HUES64 (cell line): ENCODE measurements at regions not wholly inside any gene's neighbourhood (a gene's known extent, or its start where the extent isn't known, plus 50 kb on each side); places are given as distances from the start of the nearest gene placed in this dataset.

Experiments used
- H3K27ac ChIP-seq: 2 replicates; pipeline ENCODE4 v1.7.0; 2013; ENCODE audit warnings: low read depth, low read length, inconsistent platforms
- H3K27me3 ChIP-seq: 2 replicates; pipeline ENCODE4 v1.6.1; 2013; ENCODE audit warnings: mild to moderate bottlenecking, low read length; ENCODE audit not compliant: insufficient read depth
- H3K36me3 ChIP-seq: 2 replicates; pipeline ENCODE4 v1.6.1; 2013; ENCODE audit warnings: mild to moderate bottlenecking, low read length; ENCODE audit not compliant: insufficient read depth
- H3K4me1 ChIP-seq: 2 replicates; pipeline ENCODE4 v1.6.1; 2013; ENCODE audit warnings: mild to moderate bottlenecking, low read length, moderate library complexity; ENCODE audit not compliant: insufficient read depth
- H3K4me3 ChIP-seq: 2 replicates; pipeline ENCODE4 v1.5.1; 2013; ENCODE audit warnings: mild to moderate bottlenecking, low read length, moderate library complexity
- H3K9ac ChIP-seq: 2 replicates; pipeline ENCODE4 v1.6.1; 2013; ENCODE audit warnings: mild to moderate bottlenecking, low read depth, low read length
- H3K9me3 ChIP-seq: 2 replicates; pipeline ENCODE4 v1.6.1; 2013; ENCODE audit warnings: low read depth, low read length; ENCODE audit not compliant: insufficient read depth
- WGBS: fragments of 150-250, 120-280 bp; methylation state at CpG from one replicate; pipeline ENCODE4 v1.1.7; 2013; ENCODE audit warnings: missing lambda C conversion rate; 5-methylcytosine and 5-hydroxymethylcytosine counted together

DNA sequence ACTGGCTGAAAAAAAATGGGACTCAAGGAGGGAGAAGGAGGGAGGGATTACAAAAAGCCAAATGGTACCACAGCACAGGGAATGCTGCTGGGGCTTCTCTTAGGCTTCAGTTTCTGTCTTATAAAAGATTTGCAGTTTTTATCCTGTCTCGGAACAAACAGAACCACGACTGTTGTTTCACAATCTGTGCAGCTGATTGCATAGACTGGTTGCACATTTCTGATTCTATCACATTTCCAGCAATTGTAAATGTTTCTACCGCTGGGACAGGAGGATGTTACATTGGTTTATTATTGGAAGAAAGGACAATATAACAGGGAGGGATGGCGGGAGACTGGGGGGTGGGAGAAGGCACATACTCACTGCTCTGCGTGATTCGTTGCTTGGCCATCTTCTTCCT is 73.5 kb upstream of the ARID1B start:
- no peaks in the 10 kb centered on the region for H3K36me3 ChIP-seq
- H3K27ac ChIP-seq: no peak overlapping the region
- H3K4me1 ChIP-seq: 0 out of 2 replicates have a peak, but pooled peaks cover 3% of the 10 kb centered on the region
- H3K4me3 ChIP-seq: no peak overlapping the region
- no peak overlapping the region for H3K9ac ChIP-seq
- WGBS: 85% methylated on average over 6 of the region's 6 CpGs
- H3K9me3 ChIP-seq: no peaks in the 10 kb centered on the region
- no peaks in the 10 kb centered on the region for H3K27me3 ChIP-seq

DNA sequence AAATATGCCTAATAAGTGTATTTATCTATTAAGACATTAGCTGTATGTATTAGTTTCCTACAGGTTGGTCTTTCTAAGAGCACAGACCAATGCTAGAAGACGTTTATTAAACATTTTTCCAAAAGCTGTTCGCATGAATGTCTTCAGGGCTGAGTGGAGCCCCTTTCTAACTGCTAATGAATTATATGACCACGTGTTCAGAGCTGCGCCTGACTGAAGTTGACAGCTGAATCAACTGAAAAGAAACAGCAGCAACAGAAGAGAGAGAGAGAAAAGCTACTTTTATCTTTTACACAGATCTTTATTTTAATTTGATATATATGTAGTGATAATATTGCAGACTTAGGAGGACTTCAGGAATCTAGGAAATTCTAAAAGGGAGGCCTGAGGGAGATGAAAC is 75.2 kb upstream of the ARID1B start:
- no peaks in the 10 kb centered on the region for H3K9me3 ChIP-seq
- H3K27me3 ChIP-seq: no peaks in the 10 kb centered on the region
- H3K4me1 ChIP-seq: no peaks in the 10 kb centered on the region
- no peak overlapping the region for H3K4me3 ChIP-seq
- no peaks in the 10 kb centered on the region for H3K36me3 ChIP-seq
- H3K9ac ChIP-seq: no peak overlapping the region
- 90% methylated on average over 4 of the region's 4 CpGs for WGBS
- H3K27ac ChIP-seq: no peak overlapping the region

DNA sequence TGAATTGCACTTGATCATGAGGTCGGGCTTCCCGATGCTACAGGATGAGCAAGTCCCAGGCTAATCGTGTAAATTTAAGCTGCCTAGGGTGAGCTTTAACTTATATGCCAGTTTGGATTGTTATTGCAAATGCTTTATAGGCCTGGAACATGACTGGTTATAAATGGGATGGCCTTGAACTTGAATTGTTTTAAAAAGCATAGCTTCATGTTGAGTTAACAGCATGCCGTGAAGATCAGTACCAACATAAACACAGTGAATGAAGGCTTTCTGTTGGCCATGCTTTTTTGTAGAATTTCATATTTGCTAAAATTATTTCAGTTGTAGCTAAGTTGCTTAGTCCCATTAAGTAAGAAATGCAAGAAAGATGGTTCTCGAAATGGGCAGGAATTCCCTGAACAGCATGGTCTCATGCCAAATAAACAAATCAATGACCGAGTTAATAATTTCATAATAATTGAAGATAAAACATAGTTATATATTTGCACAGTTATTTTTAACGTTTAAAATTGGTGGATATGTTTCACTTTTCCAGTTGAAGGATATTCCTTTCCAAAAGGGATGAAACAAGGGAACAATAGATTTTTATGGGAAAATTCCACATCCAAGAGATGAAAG is 76.6 kb upstream of the ARID1B start:
- Histone ChIP-seq H3K9me3 (no peaks in the 10 kb centered on the region), H3K4me1 (no peaks in the 10 kb centered on the region), H3K36me3 (no peaks in the 10 kb centered on the region), H3K9ac (no peak overlapping the region), H3K27me3 (no peaks in the 10 kb centered on the region), H3K27ac (no peak overlapping the region), H3K4me3 (no peak overlapping the region)
- 95% methylated on average over 5 of the region's 7 CpGs for WGBS

DNA sequence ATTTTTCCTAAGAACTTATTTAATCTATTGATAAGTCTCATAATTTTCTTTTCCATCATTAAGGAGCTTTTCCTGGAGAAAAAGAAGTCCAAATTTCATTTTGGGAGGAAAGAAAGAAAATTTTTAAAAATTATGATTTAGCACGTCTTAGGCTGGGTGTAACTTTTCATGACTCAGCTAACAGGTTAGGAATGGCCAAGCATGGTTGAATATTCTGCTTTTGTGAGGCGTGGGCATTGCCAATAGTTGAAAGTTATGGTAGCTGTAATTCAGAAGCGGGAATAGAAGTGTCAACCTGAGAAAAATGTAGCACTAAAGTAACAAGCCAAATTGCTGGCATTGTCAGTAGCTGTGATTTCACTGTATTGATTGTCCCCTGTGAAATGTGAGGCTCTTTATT is 77.2 kb upstream of the ARID1B start:
- WGBS: 91% methylated on average over 3 of the region's 3 CpGs
- H3K4me1 ChIP-seq: no peaks in the 10 kb centered on the region
- H3K9me3 ChIP-seq: no peaks in the 10 kb centered on the region
- H3K4me3 ChIP-seq: no peak overlapping the region
- no peak overlapping the region for H3K27ac ChIP-seq
- H3K27me3 ChIP-seq: no peaks in the 10 kb centered on the region
- no peak overlapping the region for H3K9ac ChIP-seq
- no peaks in the 10 kb centered on the region for H3K36me3 ChIP-seq

DNA sequence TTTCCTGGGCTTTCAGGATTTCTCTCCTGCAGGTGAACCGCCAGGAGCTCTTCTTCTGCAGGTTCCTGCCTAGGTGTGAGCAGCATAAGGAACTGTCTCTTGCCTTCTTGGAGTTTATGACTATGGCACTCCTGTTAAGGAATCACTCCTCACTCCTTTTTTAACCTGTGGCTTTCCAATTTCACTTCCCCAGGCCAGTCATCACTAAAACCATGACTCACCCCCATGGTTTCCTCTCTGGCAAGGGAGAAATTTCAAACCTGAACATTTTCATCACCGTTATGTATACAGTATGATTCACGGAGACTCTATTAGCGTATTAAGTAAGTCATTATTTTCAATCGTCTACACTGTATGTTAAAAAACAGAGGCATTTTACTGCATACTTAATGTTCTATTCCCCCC is 78.2 kb upstream of the ARID1B start:
- H3K36me3 ChIP-seq: no peaks in the 10 kb centered on the region
- no peak overlapping the region for H3K9ac ChIP-seq
- WGBS: 94% methylated on average over 5 of the region's 5 CpGs
- H3K27me3 ChIP-seq: no peaks in the 10 kb centered on the region
- H3K4me3 ChIP-seq: no peak overlapping the region
- H3K4me1 ChIP-seq: no peaks in the 10 kb centered on the region
- H3K27ac ChIP-seq: no peak overlapping the region
- no peaks in the 10 kb centered on the region for H3K9me3 ChIP-seq

DNA sequence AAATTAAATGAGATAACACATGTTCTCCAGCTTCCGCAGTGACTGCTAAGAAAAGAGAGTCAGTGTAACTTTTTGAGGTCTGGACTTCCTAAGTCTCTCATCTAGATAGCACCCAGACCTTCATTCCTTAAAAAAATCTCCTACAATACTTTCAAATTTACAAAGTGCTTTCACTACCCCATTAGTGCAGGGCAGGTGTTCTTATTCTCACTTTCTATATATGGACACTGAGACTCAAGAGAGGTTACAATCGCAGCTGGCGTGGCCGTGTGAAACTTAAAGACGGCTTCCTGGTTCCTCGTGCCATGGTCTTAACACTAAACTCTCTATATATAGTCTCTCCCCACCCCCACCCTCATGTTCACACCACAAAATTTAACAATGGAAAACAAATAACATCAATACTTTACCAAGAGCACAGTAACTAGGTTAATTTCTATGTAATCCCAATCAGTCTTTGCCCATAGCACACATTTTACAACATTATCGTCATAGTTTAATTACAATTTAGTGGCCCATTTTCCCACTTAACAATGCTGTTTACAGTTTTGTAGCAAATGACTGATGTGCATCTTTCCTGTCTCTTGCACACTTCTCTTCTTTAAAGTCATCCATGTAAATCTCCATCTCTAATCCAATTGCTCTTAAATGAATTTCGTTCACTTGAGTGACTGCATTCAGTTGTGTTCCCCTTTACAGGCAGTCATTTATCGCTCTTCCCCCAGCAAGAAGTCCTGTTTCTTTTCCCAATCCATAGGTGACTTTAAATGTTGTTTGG is 78.8 kb upstream of the ARID1B start:
- 93% methylated on average over 9 of the region's 9 CpGs for WGBS
- Histone ChIP-seq H3K9me3 (no peaks in the 10 kb centered on the region), H3K9ac (no peak overlapping the region), H3K27me3 (no peaks in the 10 kb centered on the region), H3K27ac (no peak overlapping the region), H3K36me3 (no peaks in the 10 kb centered on the region), H3K4me3 (no peak overlapping the region), H3K4me1 (no peaks in the 10 kb centered on the region)

DNA sequence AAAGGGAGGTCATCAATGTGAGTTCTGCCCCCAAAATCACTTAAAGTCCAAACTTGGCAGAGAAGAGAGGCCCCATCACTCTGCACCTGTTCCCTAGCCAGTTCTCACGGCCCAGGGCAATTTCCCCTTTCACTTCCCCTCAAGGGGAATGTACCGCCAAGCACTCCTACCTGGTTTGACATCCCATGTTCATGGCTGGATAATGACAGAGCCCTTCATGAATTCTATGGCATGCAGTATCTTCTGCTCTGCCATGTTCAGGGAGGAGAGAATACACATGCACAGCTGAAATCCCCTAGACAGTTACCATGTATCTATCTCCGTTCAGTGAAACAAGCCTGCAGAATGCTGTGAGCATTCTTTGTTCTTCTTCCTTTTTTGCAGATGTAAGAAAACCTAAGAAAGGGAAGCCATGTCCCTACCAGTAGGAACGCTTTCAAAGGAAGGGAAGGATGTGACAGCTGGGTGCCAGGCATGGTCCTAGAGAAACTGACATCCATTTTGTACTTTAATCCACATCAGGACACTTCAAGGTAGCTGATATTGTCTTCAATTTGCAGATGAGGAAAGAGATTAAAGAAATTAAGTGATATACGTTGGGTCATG is 79.8 kb upstream of the ARID1B start:
- H3K27me3 ChIP-seq: no peaks in the 10 kb centered on the region
- no peaks in the 10 kb centered on the region for H3K36me3 ChIP-seq
- WGBS: 84% methylated on average over 5 of the region's 5 CpGs
- no peak overlapping the region for H3K27ac ChIP-seq
- no peak overlapping the region for H3K4me3 ChIP-seq
- H3K9me3 ChIP-seq: no peaks in the 10 kb centered on the region
- no peak overlapping the region for H3K9ac ChIP-seq
- H3K4me1 ChIP-seq: no peaks in the 10 kb centered on the region

DNA sequence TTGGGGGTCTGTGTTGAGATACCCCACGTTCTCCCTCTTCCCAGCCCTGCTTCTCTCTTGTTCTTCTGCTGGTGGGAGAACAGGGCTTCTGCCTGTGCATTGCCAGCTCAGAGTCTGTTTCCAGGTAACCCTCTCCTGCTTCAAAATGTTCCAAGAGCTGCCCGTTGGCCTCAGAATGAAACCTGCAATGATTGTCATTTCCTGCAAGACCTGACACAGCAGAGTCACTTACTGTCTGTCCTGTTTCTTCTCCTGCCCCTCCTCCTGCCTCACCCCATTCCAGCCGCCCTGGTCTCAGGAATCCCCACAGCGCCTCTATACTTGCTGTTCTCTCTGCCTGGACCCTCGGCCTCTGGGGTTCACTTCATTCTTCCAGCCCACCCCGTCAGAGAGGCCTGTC is 81.4 kb upstream of the ARID1B start:
- Histone ChIP-seq H3K9ac (no peak overlapping the region), H3K27me3 (no peaks in the 10 kb centered on the region), H3K9me3 (no peaks in the 10 kb centered on the region), H3K27ac (no peak overlapping the region), H3K4me1 (no peaks in the 10 kb centered on the region), H3K36me3 (no peaks in the 10 kb centered on the region), H3K4me3 (no peak overlapping the region)
- WGBS: 85% methylated on average over 6 of the region's 6 CpGs

DNA sequence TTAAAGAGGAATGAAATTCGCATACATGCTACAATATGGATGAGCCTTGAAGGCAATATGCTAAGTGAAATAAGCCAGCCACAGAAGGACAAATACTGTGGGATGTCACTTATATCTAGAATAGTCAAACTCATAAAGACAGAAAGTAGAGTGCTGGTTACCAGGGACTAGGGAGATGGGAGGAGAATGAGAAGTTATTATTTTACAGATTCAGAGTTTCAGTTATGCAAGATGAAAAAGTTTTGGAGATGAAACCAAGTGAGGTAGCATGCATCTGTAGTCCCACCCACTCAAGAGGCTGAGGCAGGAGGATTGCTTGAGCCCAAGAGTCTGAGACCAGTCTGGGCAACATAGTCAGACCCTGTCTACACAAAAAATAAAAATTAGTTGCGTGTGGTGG is 82.5 kb upstream of the ARID1B start:
- H3K36me3 ChIP-seq: no peaks in the 10 kb centered on the region
- H3K27ac ChIP-seq: no peak overlapping the region
- 95% methylated on average over 2 of the region's 2 CpGs for WGBS
- no peaks in the 10 kb centered on the region for H3K9me3 ChIP-seq
- H3K4me3 ChIP-seq: no peak overlapping the region
- no peaks in the 10 kb centered on the region for H3K27me3 ChIP-seq
- no peak overlapping the region for H3K9ac ChIP-seq
- no peaks in the 10 kb centered on the region for H3K4me1 ChIP-seq

DNA sequence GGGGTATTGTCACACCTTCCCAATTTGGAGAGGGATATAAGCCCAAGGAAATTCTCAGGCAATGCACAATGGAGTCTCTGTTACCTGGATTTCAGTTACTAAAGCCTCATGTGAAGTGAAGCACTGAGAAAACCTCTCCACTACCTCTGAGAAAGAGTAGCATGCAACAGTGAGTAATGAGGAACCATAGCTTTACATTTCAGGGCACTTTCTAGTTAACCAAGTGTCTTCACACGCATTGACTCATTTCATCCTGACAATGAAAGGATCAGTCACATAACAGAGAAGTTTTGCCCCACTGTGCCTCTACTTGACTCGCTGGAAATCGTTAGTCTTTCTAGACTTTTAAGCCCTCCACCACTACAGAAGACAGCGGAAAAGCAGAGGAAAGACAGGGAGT is 86.2 kb upstream of the ARID1B start:
- H3K9ac ChIP-seq: no peak overlapping the region

DNA sequence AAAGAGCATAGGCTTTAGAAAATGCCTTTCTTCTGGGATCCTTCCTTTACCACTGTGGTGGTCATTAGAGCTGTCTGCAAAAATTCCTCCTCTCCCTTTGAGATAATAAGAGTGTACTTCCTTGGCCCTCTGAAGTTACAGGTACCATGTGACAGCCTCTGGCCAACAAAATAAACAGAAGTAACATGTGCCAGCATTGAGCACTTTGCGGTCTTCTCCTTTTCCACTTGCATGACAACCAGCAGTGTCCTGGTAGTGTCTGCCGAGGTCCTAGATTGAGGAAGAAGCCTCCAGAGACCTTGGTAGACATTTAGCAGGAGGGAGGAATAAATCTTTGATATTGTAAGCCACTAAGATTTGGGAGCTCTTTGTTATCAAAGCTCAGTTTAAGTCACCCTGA is 87.5 kb upstream of the ARID1B start:
- Histone ChIP-seq H3K4me1 (peaks cover 13% of the 10 kb centered on the region), H3K27ac (no peak overlapping the region), H3K4me3 (no peak overlapping the region), H3K9me3 (no peaks in the 10 kb centered on the region), H3K36me3 (no peaks in the 10 kb centered on the region), H3K27me3 (peaks cover 4% of the 10 kb centered on the region; the same call in 1 of the 2 replicates), H3K9ac (no peak overlapping the region)
- WGBS: 97% methylated on average over 2 of the region's 2 CpGs

More for the DNA sequence above, 86.2 kb upstream of the ARID1B start:
- WGBS: 92% methylated on average over 4 of the region's 4 CpGs
- no peaks in the 10 kb centered on the region for H3K36me3 ChIP-seq
- peaks cover 5% of the 10 kb centered on the region for H3K4me1 ChIP-seq
- H3K4me3 ChIP-seq: no peak overlapping the region
- no peaks in the 10 kb centered on the region for H3K9me3 ChIP-seq
- H3K27me3 ChIP-seq: peaks cover 4% of the 10 kb centered on the region; the same call in 1 of the 2 replicates
- no peak overlapping the region for H3K27ac ChIP-seq
